Suprapubic skin (tissue), 4 donors: ENCODE measurements at regions not wholly inside any gene's neighbourhood (a gene's known extent, or its start where the extent isn't known, plus 50 kb on each side); places are given as distances from the start of the nearest gene placed in this dataset.

Source experiments
- CTCF ChIP-seq, 2 donors: fragments of 200-600 bp in 1 of 2; fragments of 450-650 bp in 1 of 2; sonication (generic) in 1 of 2; IDR thresholded peaks; one replicate each; pipeline ENCODE4 v1.5.1; 2016 to 2019; ENCODE audit warnings: antibody characterized with exemption in 2 of 2, mild to moderate bottlenecking in 1 of 2, moderate library complexity in 1 of 2
- EP300 ChIP-seq: sonication (generic); formaldehyde crosslinking; IDR thresholded peaks from one replicate; pipeline ENCODE4 v1.6.1; 2017; ENCODE audit warnings: antibody characterized with exemption
- POLR2AphosphoS5 ChIP-seq, 3 donors: sonication (generic); formaldehyde crosslinking; IDR thresholded peaks; one replicate each; pipeline ENCODE4 v1.6.1; 2017; ENCODE audit warnings: antibody characterized with exemption in 3 of 3

DNA sequence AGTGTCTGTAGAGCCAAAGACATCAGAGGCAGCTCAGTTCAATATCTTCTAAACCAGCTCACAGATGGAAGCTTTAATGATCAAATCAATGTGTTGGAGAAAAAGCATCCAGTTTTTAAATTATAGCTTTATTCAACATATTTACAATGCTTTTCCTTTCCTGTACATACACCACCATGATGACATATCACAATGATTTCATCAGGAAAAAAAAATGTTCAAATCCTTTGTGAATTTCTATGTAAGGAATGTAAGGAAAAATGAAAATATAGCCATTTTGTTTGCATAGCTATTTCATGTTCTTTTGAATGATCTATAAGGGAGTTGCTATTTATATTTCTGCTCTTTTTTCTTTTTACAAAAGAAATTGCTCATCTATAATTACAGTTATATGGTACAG, 134.7 kb upstream of the CDH20 start:
- TF ChIP-seq CTCF (IDR thresholded peaks at IDR 0.05) (no peak), POLR2AphosphoS5 (IDR thresholded peaks at IDR 0.05) (no peak), EP300 (no peak)
